ENCODE measurements at regions not wholly inside any gene's neighbourhood (a gene's known extent, or its start where the extent isn't known, plus 50 kb on each side); places are given as distances from the start of the nearest gene placed in this dataset.

DNA sequence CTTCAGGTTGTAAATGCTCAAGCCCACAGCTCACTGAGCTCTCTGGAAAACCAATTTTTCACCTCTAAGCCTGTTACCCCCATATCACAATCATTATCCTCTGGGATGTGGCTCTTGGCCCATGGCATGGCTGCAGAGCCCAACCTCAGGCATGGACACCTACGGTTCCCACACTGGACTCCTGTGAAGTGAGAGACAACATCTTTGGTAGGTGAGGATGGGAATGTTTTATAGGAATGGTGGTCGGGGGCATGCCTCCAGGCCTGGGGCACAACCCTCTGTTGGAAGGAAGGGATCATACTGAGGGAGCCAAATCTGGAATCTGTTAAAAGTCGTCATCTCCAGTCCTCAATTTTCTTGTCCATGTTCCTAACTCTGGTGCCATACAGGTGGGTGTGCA lies 179.1 kb downstream of the FOXD2 start:
- ATAC-seq (ENCODE audit: low read depth) (no peak), DNase-seq (no peak)
- intact Hi-C loops (cut with micrococcal nuclease) = no loop called here
- WGBS (ENCODE audit: insufficient coverage) = 90% methylated on average over 2 of the region's 3 CpGs
- no peak overlapping the region for H3K9ac ChIP-seq (ENCODE audit: low read length)
- H3K4me3 Mint-ChIP-seq = no peak overlapping the region
- peaks cover 0 to 3% (median 0%) of the 10 kb centered on the region in 4 experiments for H3K27me3 ChIP-seq (replicated peaks in 1 of 4; ENCODE audit: control extremely low read depth in 1 of 4, control insufficient read depth in 3 of 4, insufficient read depth in 4 of 4, low read length in 3 of 4)
- POLR2A ChIA-PET = no interaction called here
- H3K4me3 ChIP-seq (ENCODE audit: control extremely low read depth in 1 of 5, extremely low read depth in 1 of 5, insufficient read depth in 1 of 5, low read depth in 2 of 5, low read length in 4 of 5) = no peak overlapping the region
- no peak overlapping the region for H3K27ac ChIP-seq (ENCODE audit: low read length in 2 of 2)
- no peaks in the 10 kb centered on the region for H3K9me3 ChIP-seq (ENCODE audit: control extremely low read depth in 1 of 3, control insufficient read depth in 2 of 3, insufficient read depth in 1 of 3, low read length in 2 of 3)
- H3K9me3 Mint-ChIP-seq (ENCODE audit: insufficient read depth) = no peaks in the 10 kb centered on the region
- H3K27ac Mint-ChIP-seq = no peak overlapping the region
- H2AFZ ChIP-seq (ENCODE audit: insufficient read depth, low read depth, low read length, poor library complexity, severe bottlenecking) = no peak overlapping the region
- no peaks in the 10 kb centered on the region for H3K4me1 ChIP-seq (ENCODE audit: control insufficient read depth in 2 of 2, insufficient read depth in 2 of 2, low read length in 2 of 2)
- H3K4me1 Mint-ChIP-seq = no peaks in the 10 kb centered on the region
- peaks cover 6% of the 10 kb centered on the region for H3K27me3 Mint-ChIP-seq
- CTCF ChIA-PET = no interaction called here
- TF ChIP-seq CTCF (IDR thresholded peaks at IDR 0.05) (no peak), EZH2 (IDR thresholded peaks at IDR 0.05; ENCODE audit: borderline replicate concordance, insufficient read depth, low read depth, low read length, poor library complexity, severe bottlenecking) (no peak)
- no peaks in the 10 kb centered on the region for H3K36me3 ChIP-seq (replicated peaks in 1 of 2; ENCODE audit: control extremely low read depth in 1 of 2, control insufficient read depth in 1 of 2, extremely low read depth in 1 of 2, insufficient read depth in 2 of 2, low read length in 1 of 2)
- H3K4me2 ChIP-seq (replicated peaks; ENCODE audit: low read depth, low read length, poor library complexity, severe bottlenecking) = no peak overlapping the region
- H4K20me1 ChIP-seq (ENCODE audit: control insufficient read depth, insufficient read depth, low read length, poor library complexity, severe bottlenecking) = no peaks in the 10 kb centered on the region
- H3K79me2 ChIP-seq (ENCODE audit: control insufficient read depth, insufficient read depth, low read length) = no peaks in the 10 kb centered on the region

GRCh38 chr1:47617381-47618221 lies 179.8 kb downstream of the FOXD2 start:
- Histone ChIP-seq H3K9me3 (ENCODE audit: control extremely low read depth in 1 of 3, control insufficient read depth in 2 of 3, insufficient read depth in 1 of 3, low read length in 2 of 3) (no peaks in the 10 kb centered on the region), H3K36me3 (replicated peaks in 1 of 2; ENCODE audit: control extremely low read depth in 1 of 2, control insufficient read depth in 1 of 2, extremely low read depth in 1 of 2, insufficient read depth in 2 of 2, low read length in 1 of 2) (no peaks in the 10 kb centered on the region), H2AFZ (ENCODE audit: insufficient read depth, low read depth, low read length, poor library complexity, severe bottlenecking) (no peak overlapping the region), H3K4me3 (ENCODE audit: control extremely low read depth in 1 of 5, extremely low read depth in 1 of 5, insufficient read depth in 1 of 5, low read depth in 2 of 5, low read length in 4 of 5) (no peak overlapping the region), H3K4me1 (ENCODE audit: control insufficient read depth in 2 of 2, insufficient read depth in 2 of 2, low read length in 2 of 2) (no peaks in the 10 kb centered on the region), H4K20me1 (ENCODE audit: control insufficient read depth, insufficient read depth, low read length, poor library complexity, severe bottlenecking) (no peaks in the 10 kb centered on the region), H3K27ac (ENCODE audit: low read length in 2 of 2) (no peak overlapping the region), H3K27me3 (replicated peaks in 1 of 4; ENCODE audit: control extremely low read depth in 1 of 4, control insufficient read depth in 3 of 4, insufficient read depth in 4 of 4, low read length in 3 of 4) (peaks cover 0 to 3% (median 0%) of the 10 kb centered on the region in 4 experiments), H3K79me2 (ENCODE audit: control insufficient read depth, insufficient read depth, low read length) (no peaks in the 10 kb centered on the region), H3K9ac (ENCODE audit: low read length) (no peak overlapping the region), H3K4me2 (replicated peaks; ENCODE audit: low read depth, low read length, poor library complexity, severe bottlenecking) (no peak overlapping the region)
- ChIA-PET POLR2A (no interaction called here), CTCF (no interaction called here)
- no peaks in the 10 kb centered on the region for H3K4me1 Mint-ChIP-seq
- no peak overlapping the region for H3K4me3 Mint-ChIP-seq
- no peak for DNase-seq
- intact Hi-C loops (cut with micrococcal nuclease) = no loop called here
- H3K9me3 Mint-ChIP-seq (ENCODE audit: insufficient read depth) = no peaks in the 10 kb centered on the region
- peaks cover 6% of the 10 kb centered on the region for H3K27me3 Mint-ChIP-seq
- WGBS (ENCODE audit: insufficient coverage) = 97% methylated on average over 2 of the region's 6 CpGs
- no peak for ATAC-seq (ENCODE audit: low read depth)
- TF ChIP-seq CTCF (IDR thresholded peaks at IDR 0.05) (no peak), EZH2 (IDR thresholded peaks at IDR 0.05; ENCODE audit: borderline replicate concordance, insufficient read depth, low read depth, low read length, poor library complexity, severe bottlenecking) (no peak)
- H3K27ac Mint-ChIP-seq = no peak overlapping the region

Measured in B cell (primary cell).